H1 (cell line): ENCODE measurements at regions not wholly inside any gene's neighbourhood (a gene's known extent, or its start where the extent isn't known, plus 50 kb on each side); places are given as distances from the start of the nearest gene placed in this dataset.

ENCODE experiments used
- CTCF ChIA-PET: fragments of 300-600 bp; sonication (Branson Sonifier 250); formaldehyde crosslinking; loops from one replicate; lab custom pipeline; 2021; ENCODE audit not compliant: partially characterized antibody; lab: Charles Lee
- POLR2A ChIA-PET: fragments of 300-600 bp; sonication (Branson Sonifier 250); formaldehyde crosslinking; loops from one replicate; lab custom pipeline; 2021; ENCODE audit warnings: inconsistent platforms; ENCODE audit not compliant: partially characterized antibody; lab: Charles Lee
- DNase-seq, 2 experiments: peaks; one replicate each; pipeline versions ENCODE4 v3.0.0 to v3.0.0-alpha.2; 2010 to 2022; ENCODE audit warnings: low spot score in 2 of 2, low read depth in 1 of 2, mixed read lengths in 1 of 2
- FAIRE-seq: peaks from 2 replicates; lab custom pipeline; 2011; peaks lifted over from hg19 to GRCh38; lab: Jason Lieb, UNC
- H2AFZ ChIP-seq: 2 replicates; pipeline ENCODE4 v1.8.1; 2012; ENCODE audit warnings: low read length, inconsistent platforms
- H2AK5ac ChIP-seq: 2 replicates; pipeline ENCODE4 v1.6.1; 2013; ENCODE audit warnings: low read depth, low read length
- H2BK120ac ChIP-seq: replicated peaks from 2 replicates; pipeline ENCODE3; 2013; ENCODE audit warnings: low read depth, low read length, inconsistent platforms
- H2BK12ac ChIP-seq: 2 replicates; pipeline ENCODE4 v1.6.1; 2013; ENCODE audit warnings: low read depth, low read length
- H2BK15ac ChIP-seq: 2 replicates; pipeline ENCODE4 v1.6.1; 2013; ENCODE audit warnings: low read length
- H2BK20ac ChIP-seq: 2 replicates; pipeline ENCODE4 v1.6.1; 2013; ENCODE audit warnings: low read length
- H2BK5ac ChIP-seq: 2 replicates; pipeline ENCODE4 v1.6.1; 2013; ENCODE audit warnings: low read depth, low read length
- H3K14ac ChIP-seq: 2 replicates; pipeline ENCODE4 v1.6.1; 2013; ENCODE audit warnings: inconsistent platforms; ENCODE audit not compliant: insufficient read length
- H3K18ac ChIP-seq: 2 replicates; pipeline ENCODE4 v1.6.1; 2013; ENCODE audit warnings: low read length; ENCODE audit errors: extremely low read depth
- H3K23ac ChIP-seq: 2 replicates; pipeline ENCODE4 v1.6.1; 2013; ENCODE audit warnings: inconsistent platforms; ENCODE audit not compliant: insufficient read length
- H3K23me2 ChIP-seq: 2 replicates; pipeline ENCODE4 v1.6.1; 2013; ENCODE audit warnings: low read depth, low read length
- H3K27ac ChIP-seq: 2 replicates; pipeline ENCODE4 v1.6.1; 2011; ENCODE audit warnings: low read depth, low read length, inconsistent platforms
- H3K27me3 ChIP-seq, 4 experiments: replicated peaks in 1 of 4; 1 replicate in 1 of 4; 2 replicates in 3 of 4; pipeline versions ENCODE4 v1.6.1 to v1.8.1; 2011 to 2013; ENCODE audit warnings: low read length in 3 of 4, mild to moderate bottlenecking in 3 of 4, inconsistent platforms in 2 of 4, mixed read lengths in 2 of 4, moderate library complexity in 1 of 4; ENCODE audit not compliant: control insufficient read depth in 3 of 4, insufficient read depth in 3 of 4; ENCODE audit errors: extremely low read depth in 1 of 4
- H3K36me3 ChIP-seq, 4 experiments: 2 replicates each; pipeline versions ENCODE4 v1.6.1 to v1.8.1; 2011 to 2013; ENCODE audit warnings: mild to moderate bottlenecking in 4 of 4, low read length in 3 of 4, moderate library complexity in 2 of 4, control low read depth in 1 of 4, inconsistent platforms in 1 of 4; ENCODE audit not compliant: insufficient read depth in 4 of 4, control insufficient read depth in 2 of 4
- H3K4ac ChIP-seq: replicated peaks from 2 replicates; pipeline ENCODE3; 2013; ENCODE audit warnings: low read length, low read depth, mixed read lengths, inconsistent platforms; ENCODE audit not compliant: insufficient read length
- H3K4me1 ChIP-seq, 4 experiments: replicated peaks in 1 of 4; 1 replicate in 1 of 4; 2 replicates in 3 of 4; pipeline versions ENCODE4 v1.6.1 to v1.8.1; 2011 to 2013; ENCODE audit warnings: low read length in 3 of 4, inconsistent platforms in 2 of 4, mixed read lengths in 1 of 4; ENCODE audit not compliant: insufficient read depth in 4 of 4, control insufficient read depth in 3 of 4
- H3K4me2 ChIP-seq, 2 experiments: 2 replicates each; pipeline versions ENCODE4 v1.6.1 to v1.8.1; 2011 to 2013; ENCODE audit warnings: low read depth in 2 of 2, low read length in 2 of 2, control low read depth in 1 of 2, inconsistent platforms in 1 of 2, mild to moderate bottlenecking in 1 of 2; ENCODE audit not compliant: insufficient read depth in 1 of 2
- H3K4me3 ChIP-seq, 4 experiments: fragments of 200-600, 300-600 bp in 1 of 4; sonication (generic), shearing (Covaris generic), sonication (Bioruptor Twin) in 1 of 4; 2 replicates each; pipeline versions ENCODE4 v1.5.1 to v1.8.1; 2011 to 2016; ENCODE audit warnings: low read length in 4 of 4, low read depth in 3 of 4, control low read depth in 2 of 4, inconsistent platforms in 2 of 4, mild to moderate bottlenecking in 2 of 4, mixed read lengths in 1 of 4, moderate library complexity in 1 of 4; ENCODE audit not compliant: insufficient read depth in 2 of 4; ENCODE audit errors: extremely low read depth in 1 of 4
- H3K56ac ChIP-seq: replicated peaks from 2 replicates; pipeline ENCODE3; 2013; ENCODE audit warnings: low read depth, mild to moderate bottlenecking, mixed read lengths, low read length, inconsistent platforms; ENCODE audit not compliant: insufficient read length
- H3K79me1 ChIP-seq: 2 replicates; pipeline ENCODE4 v1.6.1; 2013; ENCODE audit warnings: low read depth, low read length, control low read depth
- H3K79me2 ChIP-seq, 2 experiments: 2 replicates each; pipeline versions ENCODE4 v1.6.1 to v1.8.1; 2012 to 2013; ENCODE audit warnings: low read length in 2 of 2, mild to moderate bottlenecking in 2 of 2, inconsistent platforms in 1 of 2; ENCODE audit not compliant: insufficient read depth in 2 of 2, control insufficient read depth in 1 of 2
- H3K9ac ChIP-seq, 4 experiments: replicated peaks in 1 of 4; 1 replicate in 1 of 4; 2 replicates in 3 of 4; pipeline versions ENCODE4 v1.6.1 to v1.8.1; 2011 to 2013; ENCODE audit warnings: low read depth in 3 of 4, low read length in 3 of 4, control low read depth in 2 of 4, mild to moderate bottlenecking in 2 of 4, moderate library complexity in 2 of 4, inconsistent platforms in 1 of 4; ENCODE audit errors: extremely low read depth in 1 of 4
- H3K9me3 ChIP-seq, 2 experiments: 2 replicates each; pipeline versions ENCODE4 v1.6.1 to v1.8.1; 2012 to 2013; ENCODE audit warnings: mild to moderate bottlenecking in 2 of 2, moderate library complexity in 2 of 2, control low read depth in 1 of 2, inconsistent platforms in 1 of 2, low read depth in 1 of 2, low read length in 1 of 2, mixed read lengths in 1 of 2; ENCODE audit not compliant: insufficient read depth in 2 of 2
- H4K20me1 ChIP-seq, 2 experiments: replicated peaks in 1 of 2; 2 replicates each; pipeline versions ENCODE3 to v1.8.1; 2011 to 2013; ENCODE audit warnings: inconsistent platforms in 2 of 2, low read length in 2 of 2, mild to moderate bottlenecking in 1 of 2; ENCODE audit not compliant: insufficient read depth in 2 of 2, control insufficient read depth in 1 of 2
- H4K5ac ChIP-seq: 2 replicates; pipeline ENCODE4 v1.6.1; 2013; ENCODE audit warnings: low read length, low read depth, mixed read lengths, inconsistent platforms; ENCODE audit not compliant: insufficient read length
- H4K8ac ChIP-seq: 2 replicates; pipeline ENCODE4 v1.8.0; 2013; ENCODE audit warnings: mild to moderate bottlenecking, moderate library complexity, low read length, inconsistent platforms; ENCODE audit not compliant: insufficient read depth; ENCODE audit errors: extremely low read depth
- H4K91ac ChIP-seq: replicated peaks from 2 replicates; pipeline ENCODE3; 2013; ENCODE audit warnings: low read length, mixed read lengths, inconsistent platforms; ENCODE audit not compliant: insufficient read length
- ATF3 ChIP-seq: IDR thresholded peaks from 2 replicates; pipeline ENCODE4 v1.6.1; 2011; ENCODE audit warnings: low read depth, mild to moderate bottlenecking, low read length; ENCODE audit not compliant: insufficient read depth
- BCL11A ChIP-seq, 2 experiments: IDR thresholded peaks; one replicate each; pipeline ENCODE4 v1.6.1; 2011; ENCODE audit warnings: low read depth in 2 of 2, low read length in 2 of 2, mild to moderate bottlenecking in 2 of 2
- CREB1 ChIP-seq: IDR thresholded peaks from 2 replicates; pipeline ENCODE4 v1.6.1; 2012; ENCODE audit warnings: inconsistent platforms
- CTBP2 ChIP-seq: IDR thresholded peaks from 2 replicates; pipeline ENCODE4 v1.7.0; 2011; ENCODE audit warnings: borderline replicate concordance, mild to moderate bottlenecking, moderate library complexity, mixed read lengths, low read length; ENCODE audit not compliant: insufficient read depth, insufficient read length
- CTCF ChIP-seq, 3 experiments: IDR thresholded peaks; 1 replicate in 2 of 3; 2 replicates in 1 of 3; pipeline versions ENCODE4 v1.5.1 to v1.6.1; 2011; ENCODE audit warnings: low read length in 3 of 3, mild to moderate bottlenecking in 3 of 3, inconsistent platforms in 2 of 3, low read depth in 1 of 3, moderate library complexity in 1 of 3; ENCODE audit not compliant: insufficient read depth in 1 of 3; ENCODE audit errors: control extremely low read depth in 1 of 3
- JUND ChIP-seq: IDR thresholded peaks from 2 replicates; pipeline ENCODE4 v1.6.1; 2011; ENCODE audit warnings: mild to moderate bottlenecking, improper control_type of control experiment, low read length
- KDM1A ChIP-seq: fragments of 200-600, 300-600 bp; sonication (generic); IDR thresholded peaks from 2 replicates; pipeline ENCODE4 v1.7.1; 2016; ENCODE audit warnings: mild to moderate bottlenecking, low read length, borderline replicate concordance
- POLR2AphosphoS5 ChIP-seq: IDR thresholded peaks from 2 replicates; pipeline ENCODE4 v1.6.1; 2011; ENCODE audit warnings: low read depth, low read length
- SIX5 ChIP-seq: IDR thresholded peaks from 2 replicates; pipeline ENCODE4 v1.6.1; 2011; ENCODE audit warnings: mild to moderate bottlenecking, low read depth, low read length
- SP2 ChIP-seq: IDR thresholded peaks from 2 replicates; pipeline ENCODE4 v1.6.1; 2012; ENCODE audit warnings: mild to moderate bottlenecking, low read length, inconsistent platforms
- SUZ12 ChIP-seq: fragments of 200-600 bp; sonication (generic); IDR thresholded peaks from 2 replicates; pipeline ENCODE4 v1.6.1; 2012; ENCODE audit warnings: mild to moderate bottlenecking, inconsistent platforms, low read length, moderate library complexity, mixed read lengths
- TAF7 ChIP-seq: optimal IDR thresholded peaks from 2 replicates; pipeline ENCODE3; 2011; ENCODE audit warnings: low read depth, mild to moderate bottlenecking, inconsistent platforms, low read length, moderate library complexity, borderline replicate concordance
- WGBS, 2 experiments: shearing (Covaris generic) in 1 of 2; methylation state at CpG; one replicate each; pipeline versions ENCODE4 v1.1.6 to v1.1.7; 2013 to 2015; ENCODE audit warnings: low lambda C conversion rate in 2 of 2, mixed read lengths in 2 of 2, inconsistent platforms in 1 of 2, low coverage in 1 of 2, missing lambda C conversion rate in 1 of 2; ENCODE audit not compliant: insufficient replicate concordance in 2 of 2, insufficient coverage in 1 of 2, insufficient read length in 1 of 2; ENCODE audit errors: extremely low coverage in 1 of 2, missing lambda C conversion rate in 1 of 2; 5-methylcytosine and 5-hydroxymethylcytosine counted together

GRCh38 chr10:60708666-60709065 lies 69.6 kb upstream of the CDK1 start:
- H3K36me3 ChIP-seq = no peaks in the 10 kb centered on the region; a peak in 1 of 8 replicates
- H3K9me3 ChIP-seq = peaks cover 0 to 14% of the 10 kb centered on the region in 2 experiments; a peak in 2 of 4 replicates
- no peak overlapping the region for H4K91ac ChIP-seq
- 42% methylated on average over 1 of the region's 1 CpG; no CpG with 5 or more reads in 1 of the 2 experiments for WGBS, 2 experiments
- H2AFZ ChIP-seq = no peak overlapping the region
- ChIA-PET CTCF (no interaction called here), POLR2A (no interaction called here)
- no peak overlapping the region for H3K14ac ChIP-seq
- no peak overlapping the region for H3K56ac ChIP-seq
- no peak overlapping the region for H3K4me2 ChIP-seq
- peaks cover 0 to 3% (median 1%) of the 10 kb centered on the region in 4 experiments; a peak in 2 of 7 replicates for H3K4me1 ChIP-seq
- H4K8ac ChIP-seq = no peak overlapping the region
- DNase-seq (no peak), FAIRE-seq (no peak)
- no peak overlapping the region for H3K27ac ChIP-seq
- no peak overlapping the region for H3K4ac ChIP-seq
- H2BK12ac ChIP-seq = no peak overlapping the region
- no peak overlapping the region for H4K5ac ChIP-seq
- no peak overlapping the region for H3K18ac ChIP-seq
- peaks cover 0 to 24% of the 10 kb centered on the region in 2 experiments; a peak in 2 of 4 replicates for H3K79me2 ChIP-seq
- H2AK5ac ChIP-seq = no peak overlapping the region
- no peak overlapping the region for H2BK5ac ChIP-seq
- H2BK15ac ChIP-seq = no peak overlapping the region
- H3K9ac ChIP-seq = no peak overlapping the region
- H2BK120ac ChIP-seq = no peak overlapping the region
- no peak overlapping the region for H2BK20ac ChIP-seq
- no peak overlapping the region for H3K23ac ChIP-seq
- H3K23me2 ChIP-seq = 0 out of 2 replicates have a peak, but pooled peaks cover 1% of the 10 kb centered on the region
- no peaks in the 10 kb centered on the region for H3K27me3 ChIP-seq
- H3K4me3 ChIP-seq = no peak overlapping the region
- H4K20me1 ChIP-seq = no peaks in the 10 kb centered on the region
- H3K79me1 ChIP-seq = no peaks in the 10 kb centered on the region
- no peak for TF ChIP-seq CREB1
- no peak for TF ChIP-seq CTCF (IDR thresholded peaks at IDR 0.05; ENCODE audit: control extremely low read depth in 1 of 3, insufficient read depth in 1 of 3, low read depth in 1 of 3, low read length in 3 of 3)
- TF ChIP-seq POLR2AphosphoS5 = no peak
- TF ChIP-seq KDM1A = no peak
- no peak for TF ChIP-seq SIX5
- no peak for TF ChIP-seq SUZ12
- TF ChIP-seq TAF7 = no peak
- no peak for TF ChIP-seq JUND
- TF ChIP-seq BCL11A (IDR thresholded peaks at IDR 0.05; ENCODE audit: low read depth in 2 of 2, low read length in 2 of 2) = no peak
- no peak for TF ChIP-seq ATF3
- TF ChIP-seq SP2 = no peak
- TF ChIP-seq CTBP2 = no peak
